HFFc6 (cell line): ENCODE measurements at regions not wholly inside any gene's neighbourhood (a gene's known extent, or its start where the extent isn't known, plus 50 kb on each side); places are given as distances from the start of the nearest gene placed in this dataset.
"Not testable (repeated sequence)": the region's sequence is repeated elsewhere in the genome, so short reads cannot be mapped to it uniquely, and the experiment has no call there.

ENCODE experiments used
- DNase-seq: peaks from one replicate; pipeline ENCODE4 v3.0.0-alpha.2; 2018
- H3K27ac Mint-ChIP-seq: 2 replicates; pipeline ENCODE4 v1.8.0; 2020; ENCODE audit warnings: mild to moderate bottlenecking, mixed read lengths
- H3K27me3 Mint-ChIP-seq: 2 replicates; pipeline ENCODE4 v1.8.0; 2021; ENCODE audit warnings: mild to moderate bottlenecking, moderate library complexity, mixed read lengths; ENCODE audit not compliant: insufficient read depth
- H3K36me3 Mint-ChIP-seq: 2 replicates; pipeline ENCODE4 v1.8.0; 2021; ENCODE audit warnings: low read depth, mixed read lengths
- H3K4me1 Mint-ChIP-seq: 2 replicates; pipeline ENCODE4 v1.8.0; 2020; ENCODE audit warnings: low read depth, mixed read lengths
- H3K4me3 Mint-ChIP-seq: 2 replicates; pipeline ENCODE4 v1.8.0; 2020; ENCODE audit warnings: mild to moderate bottlenecking, moderate library complexity, mixed read lengths
- H3K9me3 Mint-ChIP-seq: 2 replicates; pipeline ENCODE4 v1.8.0; 2020; ENCODE audit warnings: mild to moderate bottlenecking, mixed read lengths
- TF ChIP-seq, protein P1 (sequence below): fragments of 200-600 bp; sonication (generic); IDR thresholded peaks from 2 replicates; pipeline ENCODE4 v1.5.0; 2021; ENCODE audit warnings: antibody characterized with exemption, mild to moderate bottlenecking

- no peak for DNase-seq
- H3K9me3 Mint-ChIP-seq, result no peaks in the 10 kb centered on the region
- no peak overlapping the region for H3K4me3 Mint-ChIP-seq
- no peaks in the 10 kb centered on the region for H3K36me3 Mint-ChIP-seq
- TF ChIP-seq, protein P1, sequence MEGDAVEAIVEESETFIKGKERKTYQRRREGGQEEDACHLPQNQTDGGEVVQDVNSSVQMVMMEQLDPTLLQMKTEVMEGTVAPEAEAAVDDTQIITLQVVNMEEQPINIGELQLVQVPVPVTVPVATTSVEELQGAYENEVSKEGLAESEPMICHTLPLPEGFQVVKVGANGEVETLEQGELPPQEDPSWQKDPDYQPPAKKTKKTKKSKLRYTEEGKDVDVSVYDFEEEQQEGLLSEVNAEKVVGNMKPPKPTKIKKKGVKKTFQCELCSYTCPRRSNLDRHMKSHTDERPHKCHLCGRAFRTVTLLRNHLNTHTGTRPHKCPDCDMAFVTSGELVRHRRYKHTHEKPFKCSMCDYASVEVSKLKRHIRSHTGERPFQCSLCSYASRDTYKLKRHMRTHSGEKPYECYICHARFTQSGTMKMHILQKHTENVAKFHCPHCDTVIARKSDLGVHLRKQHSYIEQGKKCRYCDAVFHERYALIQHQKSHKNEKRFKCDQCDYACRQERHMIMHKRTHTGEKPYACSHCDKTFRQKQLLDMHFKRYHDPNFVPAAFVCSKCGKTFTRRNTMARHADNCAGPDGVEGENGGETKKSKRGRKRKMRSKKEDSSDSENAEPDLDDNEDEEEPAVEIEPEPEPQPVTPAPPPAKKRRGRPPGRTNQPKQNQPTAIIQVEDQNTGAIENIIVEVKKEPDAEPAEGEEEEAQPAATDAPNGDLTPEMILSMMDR, result no peak
- peaks cover 12% of the 10 kb centered on the region for H3K27me3 Mint-ChIP-seq
- peaks cover 10% of the 10 kb centered on the region; the same call in 1 of the 2 replicates for H3K4me1 Mint-ChIP-seq
- H3K27ac Mint-ChIP-seq, result no peak overlapping the region
These were observed 91.7 kb upstream of the YWHAQ start for GRCh38 chr2:9722451-9722850.

- TF ChIP-seq, protein P1, result no peak
- no peak overlapping the region for H3K4me3 Mint-ChIP-seq
- H3K4me1 Mint-ChIP-seq, result peaks cover 18% of the 10 kb centered on the region
- H3K36me3 Mint-ChIP-seq, result no peaks in the 10 kb centered on the region
- H3K27me3 Mint-ChIP-seq, result peaks cover 9% of the 10 kb centered on the region
- DNase-seq, result no peak
- H3K9me3 Mint-ChIP-seq, result no peaks in the 10 kb centered on the region
- H3K27ac Mint-ChIP-seq, result no peak overlapping the region
These were observed 93.8 kb upstream of the YWHAQ start for GRCh38 chr2:9724565-9724964.

- Mint-ChIP-seq H3K4me3 (no peak overlapping the region), H3K36me3 (no peaks in the 10 kb centered on the region), H3K27ac (no peak overlapping the region), H3K4me1 (peaks cover 18% of the 10 kb centered on the region), H3K9me3 (no peaks in the 10 kb centered on the region), H3K27me3 (peaks cover 11% of the 10 kb centered on the region)
- TF ChIP-seq, protein P1, result no peak
- DNase-seq, result no peak
These were observed 94.3 kb upstream of the YWHAQ start for GRCh38 chr2:9725106-9725505.

DNA sequence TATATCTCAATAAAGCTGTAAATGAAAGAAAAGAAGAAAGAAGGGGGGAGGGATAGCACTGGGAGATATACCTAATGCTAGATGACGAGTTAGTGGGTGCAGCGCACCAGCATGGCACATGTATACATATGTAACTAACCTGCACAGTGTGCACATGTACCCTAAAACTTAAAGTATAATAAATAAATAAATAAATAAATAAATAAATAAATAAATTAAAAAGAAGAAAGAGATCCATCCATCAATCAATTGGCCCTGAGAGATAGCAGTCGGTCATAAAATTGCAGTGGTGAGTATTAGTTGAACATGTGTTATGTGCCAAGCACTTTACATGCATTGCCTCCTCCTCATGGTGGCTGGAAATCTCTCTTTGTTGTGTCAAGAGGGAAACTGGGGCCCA lies 95.2 kb upstream of the YWHAQ start:
- H3K36me3 Mint-ChIP-seq, H3K27ac Mint-ChIP-seq, DNase-seq, H3K4me3 Mint-ChIP-seq, H3K9me3 Mint-ChIP-seq: not testable (repeated sequence)
- Mint-ChIP-seq H3K4me1 (peaks cover 17% of the 10 kb centered on the region), H3K27me3 (peaks cover 14% of the 10 kb centered on the region)

- not testable (repeated sequence) for H3K36me3 Mint-ChIP-seq, H3K9me3 Mint-ChIP-seq, H3K4me3 Mint-ChIP-seq, H3K27me3 Mint-ChIP-seq, DNase-seq, H3K4me1 Mint-ChIP-seq, H3K27ac Mint-ChIP-seq
These were observed 99.7 kb upstream of the YWHAQ start for GRCh38 chr2:9730523-9730922.

GRCh38 chr2:9732824-9733223 lies 102.0 kb upstream of the YWHAQ start:
- Mint-ChIP-seq H3K27me3 (peaks cover 10% of the 10 kb centered on the region), H3K36me3 (peaks cover 5% of the 10 kb centered on the region), H3K4me1 (peaks cover 9% of the 10 kb centered on the region), H3K9me3 (peaks cover 10% of the 10 kb centered on the region), H3K27ac (no peak overlapping the region), H3K4me3 (no peak overlapping the region)
- TF ChIP-seq, protein P1, result no peak
- DNase-seq, result no peak

- Mint-ChIP-seq H3K4me1 (peaks cover 3% of the 10 kb centered on the region), H3K27me3 (peaks cover 10% of the 10 kb centered on the region), H3K36me3 (peaks cover 5% of the 10 kb centered on the region), H3K9me3 (peaks cover 10% of the 10 kb centered on the region), H3K27ac (no peak overlapping the region), H3K4me3 (no peak overlapping the region)
- TF ChIP-seq, protein P1, result no peak
- DNase-seq, result no peak
These were observed 103.5 kb upstream of the YWHAQ start for GRCh38 chr2:9734308-9734707.
